Endometrium (tissue), 2 donors: ENCODE measurements at regions not wholly inside any gene's neighbourhood (a gene's known extent, or its start where the extent isn't known, plus 50 kb on each side); places are given as distances from the start of the nearest gene placed in this dataset.
A peak's percentile ranks its signal among the peaks of the same experiment; 100 is the strongest.
"Not testable (repeated sequence)": the region's sequence is repeated elsewhere in the genome, so short reads cannot be mapped to it uniquely, and the experiment has no call there.

Source experiments
- FAIRE-seq: peaks from 2 replicates; lab custom pipeline; 2012; peaks lifted over from hg19 to GRCh38; lab: Jason Lieb, UNC
- donor health status: control.
- donor health status: control.

- FAIRE-seq: no peak
Measured at GRCh38 chr7:115349635-115350034, 427.7 kb downstream of the MDFIC start.

GRCh38 chr7:115346685-115347084 lies 424.8 kb downstream of the MDFIC start:
- FAIRE-seq: peak; percentile 58

- no peak for FAIRE-seq
Measured at GRCh38 chr7:115340828-115341227, 418.9 kb downstream of the MDFIC start.

- no peak for FAIRE-seq
Measured at GRCh38 chr7:115338016-115338415, 416.1 kb downstream of the MDFIC start.

- FAIRE-seq: no peak
Measured at GRCh38 chr7:115332691-115333090, 410.8 kb downstream of the MDFIC start.

- no peak for FAIRE-seq
Measured at GRCh38 chr7:115329006-115329405, 407.1 kb downstream of the MDFIC start.

- no peak for FAIRE-seq
Measured at GRCh38 chr7:115328018-115328417, 406.1 kb downstream of the MDFIC start.

GRCh38 chr7:115327326-115327725 lies 405.4 kb downstream of the MDFIC start:
- FAIRE-seq: no peak

- no peak for FAIRE-seq
Measured at GRCh38 chr7:115319541-115319940, 397.6 kb downstream of the MDFIC start.

GRCh38 chr7:115310316-115310715 lies 388.4 kb downstream of the MDFIC start:
- not testable (repeated sequence) for FAIRE-seq

GRCh38 chr7:115306586-115306985 lies 384.7 kb downstream of the MDFIC start:
- no peak for FAIRE-seq

- FAIRE-seq: peak; percentile 79
Measured at GRCh38 chr7:115300231-115300870, 378.5 kb downstream of the MDFIC start.

GRCh38 chr7:115299397-115300037 lies 377.6 kb downstream of the MDFIC start:
- FAIRE-seq: no peak

- FAIRE-seq: no peak
Measured at GRCh38 chr7:115297656-115298055, 375.8 kb downstream of the MDFIC start.

- no peak for FAIRE-seq
Measured at GRCh38 chr7:115293628-115294240, 371.8 kb downstream of the MDFIC start.

GRCh38 chr7:115292381-115292780 lies 370.5 kb downstream of the MDFIC start:
- no peak for FAIRE-seq

GRCh38 chr7:115289971-115290370 lies 368.1 kb downstream of the MDFIC start:
- FAIRE-seq: no peak

- no peak for FAIRE-seq
Measured at GRCh38 chr7:115276791-115277190, 354.9 kb downstream of the MDFIC start.

GRCh38 chr7:115273855-115274254 lies 352.0 kb downstream of the MDFIC start:
- not testable (repeated sequence) for FAIRE-seq

GRCh38 chr7:115273139-115273772 lies 351.4 kb downstream of the MDFIC start:
- FAIRE-seq: no peak

GRCh38 chr7:115271332-115272235 lies 349.7 kb downstream of the MDFIC start:
- FAIRE-seq: no peak

- no peak for FAIRE-seq
Measured at GRCh38 chr7:115269486-115269885, 347.6 kb downstream of the MDFIC start.
